Endothelial cell of umbilical vein (primary cell): ENCODE measurements at regions not wholly inside any gene's neighbourhood (a gene's known extent, or its start where the extent isn't known, plus 50 kb on each side); places are given as distances from the start of the nearest gene placed in this dataset.

ENCODE experiments used
- BruUV-seq: library from RNA; stranded (reverse); fragments of 400-500 nt; replicated peaks from 2 replicates; lab custom pipeline; 2021; lab: Mats Ljungman, UMichigan
- CTCF ChIA-PET: fragments of 300-600, 350-600 bp; sonication (Branson Sonifier 250); formaldehyde crosslinking; loops from one replicate; lab custom pipeline; 2021; ENCODE audit warnings: antibody characterized with exemption, inconsistent platforms; lab: Charles Lee
- POLR2A ChIA-PET: fragments of 300-600, 350-600 bp; sonication (Branson Sonifier 250); formaldehyde crosslinking; loops from one replicate; lab custom pipeline; 2021; ENCODE audit warnings: antibody characterized with exemption, inconsistent platforms; lab: Charles Lee
- DNase-seq: peaks from one replicate; pipeline ENCODE4 v3.0.0-alpha.2; 2011; ENCODE audit warnings: low read depth, low spot score
- FAIRE-seq: peaks from 2 replicates; lab custom pipeline; 2011; peaks lifted over from hg19 to GRCh38; lab: Jason Lieb, UNC
- H2AFZ ChIP-seq: 2 replicates; pipeline ENCODE4 v1.6.0; 2012; ENCODE audit warnings: low read depth, low read length, control low read depth, inconsistent platforms
- H3K27ac ChIP-seq: 2 replicates; pipeline ENCODE4 v1.5.1; 2011; ENCODE audit warnings: low read depth, mild to moderate bottlenecking, control low read depth, low read length, moderate library complexity; ENCODE audit not compliant: insufficient read depth
- H3K27me3 ChIP-seq, 2 experiments: 2 replicates each; pipeline versions ENCODE4 v1.6.0 to v1.6.1; 2011; ENCODE audit warnings: low read length in 2 of 2, mixed read lengths in 1 of 2; ENCODE audit not compliant: control insufficient read depth in 2 of 2, insufficient read depth in 2 of 2
- H3K36me3 ChIP-seq, 2 experiments: 2 replicates in 1 of 2; 3 replicates in 1 of 2; pipeline ENCODE4 v1.5.1; 2011; ENCODE audit warnings: low read length in 2 of 2, mild to moderate bottlenecking in 1 of 2, moderate library complexity in 1 of 2; ENCODE audit not compliant: control insufficient read depth in 2 of 2, insufficient read depth in 2 of 2; ENCODE audit errors: extremely low read depth in 1 of 2
- H3K4me1 ChIP-seq: 3 replicates; pipeline ENCODE4 v1.5.1; 2011; ENCODE audit warnings: mild to moderate bottlenecking, low read length; ENCODE audit not compliant: control insufficient read depth, insufficient read depth; ENCODE audit errors: extremely low read depth
- H3K4me2 ChIP-seq: 2 replicates; pipeline ENCODE4 v1.6.1; 2011; ENCODE audit warnings: low read length, control low read depth, mixed read lengths; ENCODE audit not compliant: insufficient read depth
- H3K4me3 ChIP-seq, 3 experiments: fragments of 200-600 bp in 1 of 3; sonication (generic), shearing (Covaris generic) in 1 of 3; replicated peaks in 1 of 3; 2 replicates each; pipeline ENCODE4 v1.5.1; 2011 to 2016; ENCODE audit warnings: control low read depth in 3 of 3, low read length in 3 of 3, mild to moderate bottlenecking in 2 of 3, inconsistent platforms in 1 of 3, low read depth in 1 of 3, moderate library complexity in 1 of 3; ENCODE audit not compliant: insufficient read depth in 1 of 3
- H3K79me2 ChIP-seq: 2 replicates; pipeline ENCODE4 v1.6.0; 2012; ENCODE audit warnings: low read length, inconsistent platforms; ENCODE audit not compliant: control insufficient read depth, insufficient read depth
- H3K9ac ChIP-seq: replicated peaks from 2 replicates; pipeline ENCODE3; 2011; ENCODE audit warnings: low read length, control low read depth; ENCODE audit not compliant: insufficient read depth; ENCODE audit errors: extremely low read depth
- H3K9me1 ChIP-seq: replicated peaks from 3 replicates; pipeline ENCODE4 v1.6.0; 2011; ENCODE audit warnings: mild to moderate bottlenecking, low read length; ENCODE audit not compliant: control insufficient read depth, insufficient read depth; ENCODE audit errors: extremely low read depth
- H3K9me3 ChIP-seq: replicated peaks from 2 replicates; pipeline ENCODE4 v1.5.1; 2012; ENCODE audit warnings: low read length, inconsistent platforms; ENCODE audit not compliant: control insufficient read depth, insufficient read depth
- H4K20me1 ChIP-seq: replicated peaks from 2 replicates; pipeline ENCODE3; 2011; ENCODE audit warnings: mild to moderate bottlenecking, low read length; ENCODE audit not compliant: control insufficient read depth, insufficient read depth; ENCODE audit errors: extremely low read depth
- EZH2 ChIP-seq: IDR thresholded peaks from 2 replicates; pipeline ENCODE4 v1.6.1; 2012; ENCODE audit warnings: borderline replicate concordance, low read depth, mild to moderate bottlenecking, moderate library complexity, low read length, inconsistent platforms; ENCODE audit not compliant: severe bottlenecking
- FOS ChIP-seq: IDR thresholded peaks from 2 replicates; pipeline ENCODE4 v1.6.1; 2011; ENCODE audit warnings: mild to moderate bottlenecking, low read length, moderate library complexity, borderline replicate concordance; ENCODE audit not compliant: insufficient read depth
- GATA2 ChIP-seq: IDR thresholded peaks from 2 replicates; pipeline ENCODE4 v1.7.0; 2011; ENCODE audit warnings: low read depth, mild to moderate bottlenecking, moderate library complexity, mixed read lengths, low read length; ENCODE audit not compliant: insufficient read length, insufficient read depth
- JUN ChIP-seq: IDR thresholded peaks from 2 replicates; pipeline ENCODE4 v1.6.1; 2011; ENCODE audit warnings: borderline replicate concordance, low read depth; ENCODE audit not compliant: insufficient read length, insufficient read depth
- MYC ChIP-seq: IDR thresholded peaks from one replicate; pipeline ENCODE4 v1.6.1; 2011; ENCODE audit warnings: mild to moderate bottlenecking, low read depth, low read length
- POLR2A ChIP-seq: IDR thresholded peaks from 2 replicates; pipeline ENCODE4 v1.6.1; 2012; ENCODE audit warnings: low read depth, mild to moderate bottlenecking, control low read depth, low read length
- POLR2AphosphoS5 ChIP-seq: IDR thresholded peaks from 2 replicates; pipeline ENCODE4 v1.6.1; 2012; ENCODE audit warnings: low read depth, mild to moderate bottlenecking, control low read depth, low read length, moderate library complexity; ENCODE audit not compliant: insufficient read depth
- dilution Hi-C: fragments of 300-500 bp; cut with MboI; formaldehyde crosslinking; loops from one replicate; pipeline ENCODE4 v1.15.0; 2019; ENCODE audit warnings: low sequenced_read_pairs; ENCODE audit not compliant: extremely low pct_ligation_motif_present
- intact Hi-C: fragments of 100-400 bp; cut with micrococcal nuclease; formaldehyde crosslinking; loops from one replicate; pipeline ENCODE4 v1.10.0; 2022
- TF ChIP-seq, protein P1 (sequence below): IDR thresholded peaks from 2 replicates; pipeline ENCODE4 v1.6.1; 2011; ENCODE audit not compliant: insufficient read depth, insufficient read length
- TF ChIP-seq, protein P2 (sequence below), 2 donors: IDR thresholded peaks; 1 replicate in 1 of 2; 2 replicates in 1 of 2; pipeline ENCODE4 v1.5.1; 2011; ENCODE audit warnings: low read length in 2 of 2, mild to moderate bottlenecking in 2 of 2, moderate library complexity in 2 of 2, control low read depth in 1 of 2, inconsistent platforms in 1 of 2, low read depth in 1 of 2; ENCODE audit not compliant: insufficient read depth in 1 of 2; ENCODE audit errors: extremely low read depth in 1 of 2

DNA sequence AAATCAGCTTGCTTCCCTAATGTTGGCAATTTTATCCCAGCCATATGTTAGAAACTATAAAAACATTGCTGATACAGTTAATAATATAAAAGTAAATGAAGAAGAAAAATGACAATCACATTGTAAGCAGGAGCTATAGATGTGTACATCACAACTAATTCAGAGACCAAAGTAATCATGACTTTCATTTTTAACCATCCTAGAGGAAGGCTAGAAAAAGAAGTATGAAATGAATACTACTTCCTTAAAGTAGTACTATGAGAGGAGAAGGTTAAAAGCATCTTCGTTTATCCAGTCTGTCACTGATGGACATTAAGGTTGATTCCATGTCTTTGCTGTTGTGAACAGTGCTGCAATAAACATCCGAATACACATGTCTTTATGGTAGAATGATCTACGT is 135.5 kb downstream of the IRS2 start:
- CTCF ChIA-PET, result no interaction called here
- dilution Hi-C loops, result no loop called here

More for the DNA sequence above, 135.5 kb downstream of the IRS2 start:
- Histone ChIP-seq H2AFZ (no peak overlapping the region), H3K79me2 (no peaks in the 10 kb centered on the region), H3K4me2 (no peak overlapping the region), H3K4me3 (no peak overlapping the region), H4K20me1 (no peaks in the 10 kb centered on the region), H3K27ac (no peak overlapping the region), H3K4me1 (peaks cover 5% of the 10 kb centered on the region), H3K9ac (no peak overlapping the region), H3K9me3 (no peaks in the 10 kb centered on the region), H3K27me3 (peaks cover 0 to 46% of the 10 kb centered on the region in 2 experiments), H3K9me1 (no peaks in the 10 kb centered on the region), H3K36me3 (no peaks in the 10 kb centered on the region)
- TF ChIP-seq, protein P1, sequence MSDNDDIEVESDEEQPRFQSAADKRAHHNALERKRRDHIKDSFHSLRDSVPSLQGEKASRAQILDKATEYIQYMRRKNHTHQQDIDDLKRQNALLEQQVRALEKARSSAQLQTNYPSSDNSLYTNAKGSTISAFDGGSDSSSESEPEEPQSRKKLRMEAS, result no peak
- no peak for TF ChIP-seq GATA2
- no peak for TF ChIP-seq MYC
- TF ChIP-seq, protein P2, sequence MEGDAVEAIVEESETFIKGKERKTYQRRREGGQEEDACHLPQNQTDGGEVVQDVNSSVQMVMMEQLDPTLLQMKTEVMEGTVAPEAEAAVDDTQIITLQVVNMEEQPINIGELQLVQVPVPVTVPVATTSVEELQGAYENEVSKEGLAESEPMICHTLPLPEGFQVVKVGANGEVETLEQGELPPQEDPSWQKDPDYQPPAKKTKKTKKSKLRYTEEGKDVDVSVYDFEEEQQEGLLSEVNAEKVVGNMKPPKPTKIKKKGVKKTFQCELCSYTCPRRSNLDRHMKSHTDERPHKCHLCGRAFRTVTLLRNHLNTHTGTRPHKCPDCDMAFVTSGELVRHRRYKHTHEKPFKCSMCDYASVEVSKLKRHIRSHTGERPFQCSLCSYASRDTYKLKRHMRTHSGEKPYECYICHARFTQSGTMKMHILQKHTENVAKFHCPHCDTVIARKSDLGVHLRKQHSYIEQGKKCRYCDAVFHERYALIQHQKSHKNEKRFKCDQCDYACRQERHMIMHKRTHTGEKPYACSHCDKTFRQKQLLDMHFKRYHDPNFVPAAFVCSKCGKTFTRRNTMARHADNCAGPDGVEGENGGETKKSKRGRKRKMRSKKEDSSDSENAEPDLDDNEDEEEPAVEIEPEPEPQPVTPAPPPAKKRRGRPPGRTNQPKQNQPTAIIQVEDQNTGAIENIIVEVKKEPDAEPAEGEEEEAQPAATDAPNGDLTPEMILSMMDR (IDR thresholded peaks at IDR 0.05; ENCODE audit: extremely low read depth in 1 of 2, insufficient read depth in 1 of 2, low read depth in 1 of 2, low read length in 2 of 2), result no peak
- TF ChIP-seq JUN, result no peak
- TF ChIP-seq POLR2AphosphoS5, result no peak
- TF ChIP-seq POLR2A, result no peak
- no peak for TF ChIP-seq EZH2
- no peak for TF ChIP-seq FOS
- FAIRE-seq, result no peak
- POLR2A ChIA-PET, result no interaction called here
- BruUV-seq, result no TSS peak
- intact Hi-C loops, result no loop called here
- DNase-seq, result no peak
